ENCODE measurements at regions not wholly inside any gene's neighbourhood (a gene's known extent, or its start where the extent isn't known, plus 50 kb on each side); places are given as distances from the start of the nearest gene placed in this dataset.

GRCh38 chr9:109830545-109830944, 50.5 kb downstream of the PALM2AKAP2 start:
- no peak for DNase-seq

DNA sequence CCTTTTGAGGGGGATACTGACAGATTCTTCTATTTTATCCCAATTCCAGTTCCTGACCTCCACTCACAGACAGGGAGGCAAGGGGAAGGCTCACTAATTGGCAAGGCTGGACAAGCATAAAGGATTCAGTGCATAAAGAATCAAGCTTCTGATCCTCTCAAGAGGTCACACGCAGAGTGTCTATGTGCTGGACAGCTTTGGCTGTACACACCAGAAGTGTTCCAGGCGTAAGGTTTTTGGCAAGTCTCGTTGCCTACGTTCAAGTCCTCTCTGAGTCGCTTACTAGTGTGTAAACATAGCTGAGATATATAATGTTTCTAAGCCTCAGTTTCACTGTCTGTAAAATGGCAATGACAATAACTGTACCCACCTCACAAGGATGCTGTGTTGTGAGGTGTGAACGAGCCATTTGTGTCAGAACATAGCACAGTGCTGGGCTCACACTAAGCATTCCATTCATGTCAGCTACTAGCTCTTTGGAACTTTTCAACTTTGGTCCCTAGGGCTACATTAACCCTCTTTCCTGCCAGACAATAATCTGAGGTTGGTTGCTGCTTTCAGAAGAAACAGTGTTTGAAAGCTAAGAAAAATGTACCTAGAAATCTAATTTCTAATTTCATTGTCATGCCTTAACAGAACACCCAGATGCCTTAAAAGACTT, 52.1 kb downstream of the PALM2AKAP2 start:
- DNase-seq, result no peak

DNA sequence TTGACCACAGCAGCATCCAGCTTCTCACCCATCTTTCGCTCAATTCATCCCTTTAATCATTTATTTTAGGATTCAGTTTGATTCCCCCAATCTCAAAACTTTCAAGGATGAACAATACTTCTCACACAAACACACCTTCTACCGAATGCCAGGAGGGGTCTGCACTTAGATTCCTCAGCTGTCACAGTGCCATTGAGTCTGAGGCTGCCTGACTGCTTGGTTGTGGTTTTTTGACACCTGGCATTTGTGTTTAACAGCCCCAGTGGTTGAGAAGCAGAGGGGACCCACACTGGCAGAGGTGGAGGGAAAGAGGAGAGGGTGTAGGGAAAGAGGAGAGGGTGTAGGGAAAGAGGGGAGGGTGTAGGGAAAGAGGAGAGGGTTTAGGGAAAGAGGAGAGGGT, 54.9 kb downstream of the PALM2AKAP2 start:
- DNase-seq, result no peak

- no peak for DNase-seq
These were observed 63.6 kb downstream of the PALM2AKAP2 start for GRCh38 chr9:109843641-109844040.

- DNase-seq, result no peak
These were observed 65.2 kb downstream of the PALM2AKAP2 start for GRCh38 chr9:109845226-109845625.

DNA sequence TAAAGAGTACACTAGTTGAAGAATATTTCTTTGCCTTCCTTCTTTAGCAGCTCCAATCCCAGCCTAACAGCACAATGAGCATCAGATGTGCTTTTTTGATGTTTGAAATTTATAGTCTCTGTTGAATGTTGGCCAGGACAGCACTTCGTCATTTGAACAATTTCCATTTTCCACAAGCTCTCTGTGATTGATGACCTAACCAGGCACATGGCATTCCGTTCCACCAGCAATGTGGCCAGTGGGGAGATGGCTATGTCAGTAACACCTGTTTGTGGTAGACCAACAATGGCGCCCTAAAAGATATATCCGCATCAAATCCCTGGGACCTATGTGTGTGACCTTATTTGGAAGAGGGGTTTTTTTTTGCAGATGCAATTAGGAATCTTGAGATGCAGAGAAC, 66.8 kb downstream of the PALM2AKAP2 start:
- no peak for DNase-seq

GRCh38 chr9:109852556-109852955, 72.6 kb downstream of the PALM2AKAP2 start:
- no peak for DNase-seq

DNA sequence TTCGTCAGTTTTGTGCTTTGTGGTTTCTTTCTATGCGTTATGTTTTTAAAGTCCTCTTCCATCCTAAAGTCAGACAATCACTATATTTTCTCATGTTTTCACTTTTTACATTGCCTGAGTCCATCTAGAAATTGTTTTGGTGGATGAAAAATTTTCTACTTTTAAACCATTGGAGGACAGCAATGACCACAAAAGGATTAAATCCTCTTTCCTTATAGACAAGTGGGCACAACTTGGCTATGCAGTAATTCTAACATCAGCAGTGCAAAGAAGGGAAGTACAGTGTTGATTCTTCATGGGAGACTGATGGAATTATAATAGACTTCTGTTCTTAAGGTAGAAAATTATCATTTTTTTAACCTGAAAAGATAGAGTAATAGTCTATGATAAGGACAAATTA, 75.5 kb downstream of the PALM2AKAP2 start:
- no peak for DNase-seq

DNA sequence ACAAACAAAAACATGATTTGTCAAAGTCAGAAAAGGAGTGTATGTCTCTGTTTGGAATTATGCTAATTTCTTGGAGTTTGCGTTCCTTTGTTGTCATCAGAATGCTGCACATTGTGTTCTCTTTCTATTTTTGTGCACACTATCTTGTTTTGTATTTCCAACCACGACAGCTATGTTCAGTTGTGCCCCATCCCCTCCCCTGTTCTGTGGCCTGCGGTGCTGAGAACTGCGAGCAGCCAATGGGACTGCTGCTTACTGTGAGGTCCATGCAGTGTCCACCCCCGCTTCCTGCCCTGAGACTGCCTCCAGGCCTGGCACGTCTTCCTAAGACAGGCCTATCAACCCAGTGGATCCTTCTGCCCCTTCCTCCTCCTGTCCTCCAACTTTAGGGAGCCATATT, 76.8 kb downstream of the PALM2AKAP2 start:
- DNase-seq, result no peak

DNA sequence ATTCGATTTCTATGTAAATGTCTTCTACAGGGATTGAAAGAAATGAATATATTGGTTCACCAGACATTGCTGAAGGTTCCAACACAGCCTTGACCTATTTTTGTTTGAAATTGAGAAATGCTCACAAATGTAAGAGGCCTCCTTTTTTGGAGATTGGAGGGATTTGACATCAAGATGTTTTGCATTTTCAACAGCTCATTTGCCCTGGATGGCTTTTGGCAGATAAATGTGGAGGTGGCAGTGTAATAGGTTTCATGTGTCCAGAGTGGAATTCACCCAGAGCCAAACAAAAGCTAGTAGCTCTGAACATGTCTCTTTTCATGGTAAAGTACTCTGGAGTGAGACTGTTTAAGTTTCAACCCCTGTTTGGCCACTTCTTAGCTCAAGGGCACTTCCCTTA, 77.3 kb downstream of the PALM2AKAP2 start:
- DNase-seq, result no peak

DNA sequence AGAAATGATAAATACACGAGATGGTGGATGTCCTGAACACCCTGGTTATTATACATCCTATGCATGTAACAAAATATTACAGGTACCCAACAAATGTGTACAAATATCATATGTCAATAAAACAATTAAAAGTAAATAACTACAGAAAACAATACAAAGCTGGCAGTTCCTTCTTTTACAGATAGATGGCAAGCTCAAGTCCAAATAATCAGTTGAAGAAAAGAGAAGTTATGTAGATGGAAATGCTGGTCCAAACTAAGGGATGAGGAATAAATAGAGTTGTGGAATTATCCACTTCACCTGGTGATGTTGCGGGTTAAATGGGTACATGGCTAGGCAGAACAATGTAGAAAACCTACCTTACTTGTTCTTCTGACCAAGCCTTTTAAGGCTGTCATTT, 79.4 kb downstream of the PALM2AKAP2 start:
- no peak for DNase-seq

DNA sequence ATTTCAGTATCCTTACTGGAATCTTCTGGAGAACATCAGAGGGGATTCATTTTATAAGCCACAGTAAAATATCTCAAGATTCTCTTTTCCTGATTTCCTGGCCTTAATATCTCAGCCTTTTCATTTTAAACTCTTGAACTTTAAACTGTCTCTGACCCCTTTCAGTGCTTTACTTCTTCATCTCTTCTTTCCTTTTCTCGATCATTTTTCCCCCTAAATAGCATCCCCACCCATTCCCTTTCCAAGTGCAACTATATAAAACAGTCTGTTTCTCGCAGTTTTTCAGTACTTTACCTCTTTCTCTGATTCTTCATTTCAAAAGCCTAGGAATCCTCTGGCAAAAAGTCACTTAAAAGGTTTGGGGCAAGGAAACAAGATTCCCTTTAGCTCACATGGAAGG, 80.5 kb downstream of the PALM2AKAP2 start:
- no peak for DNase-seq

DNA sequence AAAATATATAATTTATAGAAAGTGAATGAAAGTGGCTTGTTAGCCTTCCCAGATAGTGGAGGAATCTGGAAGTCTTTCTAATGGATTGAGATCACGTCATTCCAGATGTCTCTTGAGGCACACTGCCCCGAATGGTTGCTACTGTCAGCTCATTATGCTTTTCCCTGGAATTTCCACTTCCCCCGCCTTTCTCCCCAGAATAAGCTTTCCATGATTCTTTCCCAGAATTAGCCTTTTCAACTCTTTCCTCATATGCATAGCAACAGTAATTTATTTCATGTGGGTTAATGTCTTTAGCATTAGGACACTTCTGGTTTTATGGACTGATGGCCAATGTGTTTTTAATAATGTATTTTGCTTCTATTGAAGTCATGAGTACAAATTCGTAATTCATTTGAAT, 81.5 kb downstream of the PALM2AKAP2 start:
- DNase-seq, result no peak

- DNase-seq, result no peak
These were observed 81.9 kb downstream of the PALM2AKAP2 start for GRCh38 chr9:109861918-109862317.

- DNase-seq, result no peak
These were observed 82.5 kb downstream of the PALM2AKAP2 start for GRCh38 chr9:109862452-109862851.

DNA sequence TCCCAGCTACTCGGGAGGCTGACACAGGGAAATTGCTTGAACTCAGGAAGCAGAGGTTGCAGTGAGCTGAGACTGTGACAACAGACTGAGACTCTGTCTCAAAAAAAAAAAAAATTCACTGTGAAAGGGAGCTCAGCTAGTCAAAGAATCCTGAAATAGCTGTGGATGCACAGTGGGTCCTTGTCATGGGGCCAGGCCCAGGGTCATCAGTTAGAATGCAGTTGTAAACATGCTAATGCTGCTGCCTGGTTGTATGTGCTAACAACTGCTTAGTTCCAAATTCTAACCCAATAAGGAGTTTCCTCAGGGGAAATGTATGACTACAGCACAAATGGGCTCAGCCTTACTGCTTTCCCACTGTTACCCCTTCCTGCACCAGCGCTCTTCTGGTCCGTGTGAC, 84.0 kb downstream of the PALM2AKAP2 start:
- no peak for DNase-seq

DNA sequence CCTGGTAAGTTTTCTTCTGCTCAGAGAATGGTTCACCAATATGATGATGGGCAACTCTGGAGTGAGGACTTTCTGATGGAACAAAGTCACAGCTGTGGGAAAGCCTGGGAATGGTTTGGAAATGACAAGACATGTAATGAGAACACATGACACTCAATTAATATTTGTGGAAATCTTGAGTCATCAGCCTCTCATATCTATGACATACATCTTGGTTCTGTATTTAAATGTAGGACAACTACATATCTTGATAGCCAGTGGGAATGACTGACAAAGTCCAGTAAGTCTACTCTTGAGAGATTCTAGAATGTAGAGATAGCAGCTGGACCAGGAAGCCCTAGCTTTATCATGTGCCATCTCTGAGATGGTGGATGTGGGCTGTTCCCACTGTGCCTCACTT, 85.5 kb downstream of the PALM2AKAP2 start:
- no peak for DNase-seq

DNA sequence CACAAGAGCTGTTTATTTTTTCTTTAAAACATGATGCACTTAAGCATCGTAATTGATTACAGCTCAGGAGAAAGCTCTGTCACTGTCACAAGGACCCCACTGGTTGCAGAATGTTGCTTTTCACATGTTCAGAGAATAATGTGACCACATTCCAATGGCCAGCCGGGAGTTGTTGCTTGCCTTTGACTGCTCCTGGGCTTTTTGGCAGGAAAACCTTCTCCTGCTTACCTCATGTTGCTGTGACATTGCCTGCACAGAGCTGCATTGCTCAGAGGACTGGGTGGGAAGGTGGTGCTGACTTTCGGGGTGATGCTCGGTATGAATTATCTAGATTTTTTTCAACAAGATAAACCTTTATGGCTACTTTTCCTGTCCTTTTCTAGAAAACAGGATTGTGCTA, 88.2 kb downstream of the PALM2AKAP2 start:
- DNase-seq, result no peak

- DNase-seq, result no peak
These were observed 88.7 kb downstream of the PALM2AKAP2 start for GRCh38 chr9:109868722-109869121.

DNA sequence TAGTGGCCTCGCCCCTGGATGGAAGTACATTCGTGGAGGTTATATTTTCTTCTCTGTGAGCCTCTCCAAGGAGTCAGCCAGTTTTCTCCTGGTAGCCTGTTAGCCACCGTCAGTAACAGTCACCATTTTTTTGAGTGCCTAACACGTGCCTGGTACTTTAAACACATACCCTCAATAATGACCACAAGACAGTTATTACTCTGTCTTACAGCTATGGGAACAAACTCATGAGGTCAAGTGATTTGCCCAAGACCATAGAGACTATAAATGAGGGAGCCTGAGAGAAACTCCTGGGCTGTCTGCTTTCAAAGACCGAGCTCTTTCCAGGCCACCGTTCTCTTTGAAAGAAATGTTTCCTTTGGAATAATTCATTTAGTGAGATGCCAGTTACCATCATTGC, 90.4 kb downstream of the PALM2AKAP2 start:
- no peak for DNase-seq

- DNase-seq, result no peak
These were observed 92.9 kb downstream of the PALM2AKAP2 start for GRCh38 chr9:109872901-109873300.

DNA sequence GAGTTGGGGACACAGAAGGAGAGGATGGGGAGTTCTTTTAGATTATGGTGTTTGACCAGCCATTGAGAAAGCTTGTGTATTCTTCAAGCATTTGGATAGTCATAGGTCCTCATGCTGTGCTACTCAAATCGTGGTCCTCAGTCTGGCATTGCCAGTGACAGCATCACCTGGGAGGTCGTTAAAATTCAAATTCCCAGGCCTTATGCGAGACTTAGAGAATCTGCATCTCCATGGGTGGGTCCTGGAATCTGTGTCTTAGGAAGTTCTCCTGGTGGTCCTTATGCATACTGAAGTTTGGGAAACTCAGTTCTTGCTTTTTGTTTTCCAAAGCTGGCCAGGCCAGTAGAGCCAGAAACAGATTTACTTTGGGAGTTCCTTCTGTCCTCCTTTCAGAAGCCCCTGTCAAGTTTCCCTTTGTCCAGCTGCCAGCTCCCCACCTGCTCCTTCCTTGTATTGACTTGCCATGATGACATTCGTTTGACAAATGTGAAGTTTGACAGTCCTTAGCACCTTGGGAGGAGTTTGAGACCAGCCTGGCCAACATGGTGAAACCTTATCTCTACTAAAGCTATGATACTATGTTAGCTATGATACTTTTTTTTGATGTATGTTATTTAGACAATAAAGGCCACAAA, 95.6 kb downstream of the PALM2AKAP2 start:
- no peak for DNase-seq

DNA sequence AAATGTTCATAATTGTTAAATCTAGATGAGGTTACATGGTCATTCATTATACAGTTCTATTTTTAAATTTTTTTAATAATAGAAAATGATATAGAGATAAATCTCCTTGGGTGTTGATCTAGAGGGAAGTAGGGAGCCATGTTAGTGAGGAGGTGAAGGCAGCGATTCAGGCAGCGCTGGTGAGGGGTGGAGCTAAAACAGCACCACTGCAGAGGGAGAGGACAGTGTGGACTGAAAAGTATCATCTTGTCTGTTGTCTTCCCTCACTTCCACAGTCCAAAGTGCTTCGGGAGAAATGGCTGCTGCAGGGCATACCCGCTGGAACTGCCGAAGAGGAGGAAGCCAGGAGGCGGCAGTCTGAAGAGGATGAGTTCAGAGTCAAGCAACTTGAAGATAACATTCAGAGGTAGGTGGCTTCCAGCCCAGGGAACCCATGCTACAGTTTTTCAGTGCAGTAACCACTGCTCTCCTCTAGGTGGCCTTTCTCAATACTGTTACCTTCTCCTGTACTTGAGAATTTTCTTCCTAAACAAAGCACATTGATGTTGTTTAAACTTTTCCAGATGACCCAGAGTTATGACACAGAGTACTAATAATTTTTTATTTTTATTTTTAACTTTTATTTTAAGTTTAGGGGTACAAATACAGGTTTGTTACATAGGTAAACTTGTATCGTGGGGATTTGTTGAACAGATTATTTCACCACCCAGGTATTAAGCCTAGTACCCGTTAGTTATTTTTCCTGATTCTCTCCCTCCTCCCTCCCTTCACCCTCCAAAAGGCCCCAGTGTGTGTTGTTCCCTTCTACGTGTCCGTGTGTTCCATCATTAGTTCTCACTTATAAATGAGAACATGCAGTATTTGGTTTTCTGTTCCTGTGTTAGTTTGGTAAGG, 100.5 kb downstream of the PALM2AKAP2 start:
- DNase-seq, result peak in 1 of 2 donors; percentile 25

DNA sequence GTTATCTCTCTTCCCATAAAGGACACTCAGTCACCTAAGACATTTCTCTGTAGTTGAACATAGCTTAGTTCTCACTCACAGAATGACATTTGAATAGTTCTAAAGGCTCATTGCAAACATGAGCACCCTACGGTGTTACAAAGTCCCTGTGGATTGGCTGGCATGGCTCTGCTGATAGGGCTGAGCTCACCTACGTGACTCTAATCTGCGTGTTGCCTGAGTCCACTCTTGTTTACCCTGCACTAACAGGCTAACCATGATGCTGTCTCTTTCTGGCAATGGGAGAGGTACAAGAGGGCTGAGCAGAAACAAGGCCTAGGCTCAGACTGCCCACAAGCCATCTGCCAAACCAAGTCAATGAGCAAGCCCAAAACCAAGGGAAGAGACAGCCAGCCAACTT, 103.6 kb downstream of the PALM2AKAP2 start:
- DNase-seq, result no peak
